Neural cell (in vitro differentiated cells): ENCODE measurements at regions not wholly inside any gene's neighbourhood (a gene's known extent, or its start where the extent isn't known, plus 50 kb on each side); places are given as distances from the start of the nearest gene placed in this dataset.

Source experiments
- H2AFZ ChIP-seq: fragments of 200-600, 300-800 bp; sonication (generic), shearing (Covaris generic); 2 replicates; pipeline ENCODE4 v1.6.0; 2014; ENCODE audit warnings: low read depth, mild to moderate bottlenecking, antibody characterized with exemption, low read length, moderate library complexity
- H3F3A ChIP-seq: fragments of 200-600 bp; shearing (Covaris generic); 2 replicates; pipeline ENCODE4 v1.6.1; 2016; ENCODE audit warnings: mild to moderate bottlenecking, moderate library complexity, mixed read lengths, antibody characterized with exemption, low read length; ENCODE audit not compliant: insufficient read depth, poor library complexity, severe bottlenecking
- H3K27ac ChIP-seq: fragments of 200-600, 300-800 bp; sonication (generic), shearing (Covaris generic); 2 replicates; pipeline ENCODE4 v1.5.1; 2014; ENCODE audit warnings: mild to moderate bottlenecking, low read length, moderate library complexity
- H3K27me3 ChIP-seq: fragments of 300-800, 200-600 bp; sonication (generic), shearing (Covaris generic); 2 replicates; pipeline ENCODE4 v1.6.0; 2014; ENCODE audit warnings: mild to moderate bottlenecking, low read depth, low read length, moderate library complexity; ENCODE audit not compliant: insufficient read depth
- H3K36me3 ChIP-seq: fragments of 300-800, 200-600 bp; sonication (generic), shearing (Covaris generic); 2 replicates; pipeline ENCODE4 v1.5.1; 2014; ENCODE audit warnings: mild to moderate bottlenecking, antibody characterized with exemption, low read length, moderate library complexity; ENCODE audit not compliant: insufficient read depth
- H3K4me2 ChIP-seq: fragments of 300-800, 200-600 bp; sonication (generic), shearing (Covaris generic); 2 replicates; pipeline ENCODE4 v1.6.0; 2014; ENCODE audit warnings: mild to moderate bottlenecking, low read length
- H3K4me3 ChIP-seq: fragments of 300-800, 200-600 bp; sonication (generic), shearing (Covaris generic); 2 replicates; pipeline ENCODE4 v1.5.1; 2014; ENCODE audit warnings: mild to moderate bottlenecking, low read length, moderate library complexity
- H3K79me2 ChIP-seq: fragments of 200-600 bp; shearing (Covaris generic); replicated peaks from 2 replicates; pipeline ENCODE4 v1.6.0; 2014; ENCODE audit warnings: mild to moderate bottlenecking, low read length, moderate library complexity; ENCODE audit not compliant: insufficient read depth
- H3K9ac ChIP-seq: fragments of 300-800, 200-600 bp; sonication (generic), shearing (Covaris generic); 2 replicates; pipeline ENCODE4 v1.6.1; 2016; ENCODE audit warnings: mild to moderate bottlenecking, low read length, mixed read lengths
- H3K9me2 ChIP-seq: fragments of 200-600 bp; shearing (Covaris generic); 2 replicates; pipeline ENCODE4 v1.6.1; 2016; ENCODE audit warnings: mild to moderate bottlenecking, low read length, mixed read lengths; ENCODE audit not compliant: insufficient read depth
- H3K9me3 ChIP-seq: fragments of 200-600, 300-800 bp; sonication (generic), shearing (Covaris generic); 2 replicates; pipeline ENCODE4 v1.6.1; 2016; ENCODE audit warnings: mild to moderate bottlenecking, mixed run types, low read length, moderate library complexity, mixed read lengths
- H4K20me1 ChIP-seq: fragments of 200-600 bp; shearing (Covaris generic); 2 replicates; pipeline ENCODE4 v1.6.1; 2016; ENCODE audit warnings: mild to moderate bottlenecking, mixed run types; ENCODE audit not compliant: insufficient read depth
- CTCF ChIP-seq: fragments of 450-650 bp; IDR thresholded peaks from 2 replicates; pipeline ENCODE4 v1.5.1; 2014; ENCODE audit warnings: antibody characterized with exemption, mild to moderate bottlenecking, moderate library complexity; ENCODE audit not compliant: poor library complexity, severe bottlenecking
- EP300 ChIP-seq: fragments of 450-650 bp; conservative IDR thresholded peaks from 2 replicates; pipeline ENCODE4 v1.6.1; 2014; ENCODE audit warnings: antibody characterized with exemption, mild to moderate bottlenecking, moderate library complexity; ENCODE audit not compliant: poor library complexity, severe bottlenecking
- EZH2 ChIP-seq: fragments of 200-600, 300-800 bp; shearing (Covaris generic), sonication (generic); IDR thresholded peaks from 2 replicates; pipeline ENCODE4 v1.6.1; 2014; ENCODE audit warnings: antibody characterized with exemption, low read length, borderline replicate concordance, mild to moderate bottlenecking; ENCODE audit not compliant: insufficient read depth, poor library complexity, severe bottlenecking
- MXI1 ChIP-seq: fragments of 450-650 bp; conservative IDR thresholded peaks from 2 replicates; pipeline ENCODE4 v1.6.1; 2014; ENCODE audit warnings: antibody characterized with exemption, mild to moderate bottlenecking; ENCODE audit not compliant: poor library complexity, severe bottlenecking
- POLR2AphosphoS5 ChIP-seq: IDR thresholded peaks from 2 replicates; pipeline ENCODE4 v1.6.1; 2012
- RAD21 ChIP-seq: fragments of 450-650 bp; conservative IDR thresholded peaks from 2 replicates; pipeline ENCODE4 v1.6.1; 2014; ENCODE audit warnings: antibody characterized with exemption, mild to moderate bottlenecking, moderate library complexity
- REST ChIP-seq: IDR thresholded peaks from 2 replicates; pipeline ENCODE4 v1.6.1; 2012; ENCODE audit warnings: borderline replicate concordance
- SMC3 ChIP-seq: fragments of 450-650 bp; conservative IDR thresholded peaks from 2 replicates; pipeline ENCODE4 v1.6.1; 2014; ENCODE audit warnings: antibody characterized with exemption, mild to moderate bottlenecking, moderate library complexity; ENCODE audit not compliant: poor library complexity
- TAF1 ChIP-seq: IDR thresholded peaks from 2 replicates; pipeline ENCODE4 v1.6.1; 2012; ENCODE audit warnings: low read depth

- Histone ChIP-seq H3K4me2 (no peak overlapping the region), H3K27me3 (no peaks in the 10 kb centered on the region), H3K9ac (no peak overlapping the region), H3K9me3 (no peaks in the 10 kb centered on the region), H3K9me2 (no peaks in the 10 kb centered on the region), H2AFZ (no peak overlapping the region), H3K79me2 (no peaks in the 10 kb centered on the region), H3F3A (no peaks in the 10 kb centered on the region), H3K27ac (no peak overlapping the region), H3K4me3 (no peak overlapping the region), H4K20me1 (no peaks in the 10 kb centered on the region), H3K36me3 (no peaks in the 10 kb centered on the region)
- TF ChIP-seq SMC3 (no peak), RAD21 (peak; percentile 27)
These were observed 1712.5 kb upstream of the C9orf72 start for GRCh38 chr9:29285818-29286217.

GRCh38 chr9:29289365-29289764 lies 1716.1 kb upstream of the C9orf72 start:
- no peaks in the 10 kb centered on the region for H3K36me3 ChIP-seq

More at GRCh38 chr9:29289365-29289764, 1716.1 kb upstream of the C9orf72 start:
- H2AFZ ChIP-seq, result no peak overlapping the region
- H4K20me1 ChIP-seq, result no peaks in the 10 kb centered on the region
- H3K9me2 ChIP-seq, result no peaks in the 10 kb centered on the region
- TF ChIP-seq CTCF (no peak), MXI1 (no peak), EP300 (no peak), REST (no peak), EZH2 (no peak), TAF1 (no peak), SMC3 (no peak), RAD21 (no peak), POLR2AphosphoS5 (no peak)
- no peaks in the 10 kb centered on the region for H3K27me3 ChIP-seq
- no peaks in the 10 kb centered on the region for H3K79me2 ChIP-seq
- no peak overlapping the region for H3K4me2 ChIP-seq
- H3K9ac ChIP-seq, result no peak overlapping the region
- no peaks in the 10 kb centered on the region for H3F3A ChIP-seq
- no peak overlapping the region for H3K27ac ChIP-seq
- H3K9me3 ChIP-seq, result peaks cover 8% of the 10 kb centered on the region
- no peak overlapping the region for H3K4me3 ChIP-seq
